KMS-11 (cell line): ENCODE measurements at regions not wholly inside any gene's neighbourhood (a gene's known extent, or its start where the extent isn't known, plus 50 kb on each side); places are given as distances from the start of the nearest gene placed in this dataset.
A peak's percentile ranks its signal among the peaks of the same experiment; 100 is the strongest.

Experiments
- H2AFZ ChIP-seq: fragments of 200-600 bp; sonication (generic); 2 replicates; pipeline ENCODE4 v1.6.1; 2016; ENCODE audit warnings: antibody characterized with exemption, mixed run types, low read depth
- H3K27ac ChIP-seq: fragments of 200-600 bp; sonication (generic); 2 replicates; pipeline ENCODE4 v1.6.1; 2016; ENCODE audit warnings: mild to moderate bottlenecking, mixed run types
- H3K27me3 ChIP-seq: fragments of 200-600 bp; sonication (generic); 2 replicates; pipeline ENCODE4 v1.6.1; 2017; ENCODE audit warnings: mild to moderate bottlenecking, low read depth, mixed run types, moderate library complexity; ENCODE audit not compliant: insufficient read depth
- H3K36me3 ChIP-seq: fragments of 200-600 bp; sonication (generic); 2 replicates; pipeline ENCODE4 v1.6.1; 2017; ENCODE audit warnings: mild to moderate bottlenecking, mixed run types; ENCODE audit not compliant: insufficient read depth
- H3K4me1 ChIP-seq: fragments of 200-600 bp; sonication (generic); 2 replicates; pipeline ENCODE4 v1.6.1; 2016; ENCODE audit warnings: mild to moderate bottlenecking, low read depth, mixed run types; ENCODE audit not compliant: poor library complexity, severe bottlenecking
- H3K4me2 ChIP-seq: fragments of 200-600 bp; sonication (generic); 2 replicates; pipeline ENCODE4 v1.7.0; 2016; ENCODE audit warnings: mild to moderate bottlenecking, mixed run types
- H3K4me3 ChIP-seq: fragments of 200-600 bp; sonication (generic); IDR thresholded peaks from 2 replicates; pipeline ENCODE4 v1.6.1; 2017; ENCODE audit warnings: low read depth, low read length, mixed read lengths; ENCODE audit not compliant: insufficient read depth
- H3K79me2 ChIP-seq: fragments of 200-600 bp; sonication (generic); 2 replicates; pipeline ENCODE4 v1.6.1; 2016; ENCODE audit warnings: low read depth, mixed run types; ENCODE audit not compliant: insufficient read depth
- H3K9ac ChIP-seq: fragments of 200-600 bp; sonication (generic); 2 replicates; pipeline ENCODE4 v1.6.1; 2016; ENCODE audit warnings: mild to moderate bottlenecking, mixed run types
- H4K20me1 ChIP-seq: fragments of 200-600 bp; sonication (generic); 2 replicates; pipeline ENCODE4 v1.6.1; 2016; ENCODE audit warnings: mild to moderate bottlenecking, mixed run types; ENCODE audit not compliant: insufficient read depth
- CTCF ChIP-seq: fragments of 200-600 bp; sonication (generic); conservative IDR thresholded peaks from 2 replicates; pipeline ENCODE4 v1.6.1; 2017; ENCODE audit warnings: low read depth, mild to moderate bottlenecking, antibody characterized with exemption, low read length, moderate library complexity, mixed read lengths

- TF ChIP-seq CTCF, result no peak
- no peak overlapping the region for H2AFZ ChIP-seq
- H3K27ac ChIP-seq, result no peak overlapping the region
Measured at GRCh38 chr7:25946181-25946580, 205.8 kb upstream of the NFE2L3 start.

GRCh38 chr7:25947669-25948516 is 204.1 kb upstream of the NFE2L3 start:
- Histone ChIP-seq H3K36me3 (no peaks in the 10 kb centered on the region), H3K79me2 (peaks cover 45% of the 10 kb centered on the region), H2AFZ (no peak overlapping the region), H3K27me3 (no peaks in the 10 kb centered on the region), H3K4me3 (no peak overlapping the region), H4K20me1 (no peaks in the 10 kb centered on the region), H3K4me1 (peaks cover 60% of the 10 kb centered on the region), H3K27ac (peak overlapping the region; percentile 82), H3K4me2 (peak overlapping the region; percentile 76), H3K9ac (peak overlapping the region; percentile 90)
- no peak for TF ChIP-seq CTCF

More at GRCh38 chr7:25946181-25946580, 205.8 kb upstream of the NFE2L3 start:
- no peak overlapping the region for H3K9ac ChIP-seq
- H3K4me2 ChIP-seq, result peak overlapping the region; percentile 76; the same call in 1 of the 2 replicates
- H3K36me3 ChIP-seq, result no peaks in the 10 kb centered on the region
- peaks cover 45% of the 10 kb centered on the region for H3K79me2 ChIP-seq
- no peaks in the 10 kb centered on the region for H3K27me3 ChIP-seq
- H4K20me1 ChIP-seq, result no peaks in the 10 kb centered on the region
- no peak overlapping the region for H3K4me3 ChIP-seq
- H3K4me1 ChIP-seq, result peaks cover 63% of the 10 kb centered on the region

DNA sequence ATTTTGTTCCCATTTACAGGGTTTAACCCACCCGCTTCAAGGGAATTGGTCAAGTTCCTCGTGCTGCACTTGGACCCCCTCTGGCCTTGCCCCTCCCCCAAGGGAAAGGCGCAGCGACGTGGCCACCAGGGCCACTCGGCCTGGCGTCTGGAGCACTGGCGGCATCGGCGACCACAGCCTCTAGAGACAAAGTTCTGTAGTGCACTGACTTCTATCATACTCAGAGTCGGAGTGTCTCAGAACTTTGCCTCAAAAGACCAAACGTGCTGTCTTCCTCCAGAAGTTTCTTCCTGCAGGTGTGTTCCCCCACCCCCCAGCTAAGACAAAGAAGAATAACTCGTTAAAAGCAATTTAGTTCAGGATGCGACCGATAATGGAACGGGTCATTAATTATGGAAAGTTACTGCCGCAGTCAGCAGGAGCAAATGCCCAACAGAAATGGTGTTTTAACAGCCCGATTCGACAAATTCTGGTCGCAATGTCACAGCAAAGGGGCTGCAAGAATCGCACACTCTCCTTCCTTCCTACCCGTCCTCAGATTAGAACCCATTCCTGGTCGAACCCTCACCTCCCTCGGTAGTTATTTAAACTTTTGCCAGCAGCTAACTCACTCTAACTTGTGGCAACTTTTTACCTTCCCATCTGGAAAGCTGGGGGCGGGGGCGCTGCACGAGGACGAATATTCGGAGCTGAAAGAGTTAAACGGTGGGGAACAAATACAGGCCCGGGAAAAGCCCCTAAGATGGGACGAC is 202.1 kb upstream of the NFE2L3 start:
- Histone ChIP-seq H4K20me1 (no peaks in the 10 kb centered on the region), H3K4me1 (peaks cover 74% of the 10 kb centered on the region), H2AFZ (no peak overlapping the region), H3K27me3 (no peaks in the 10 kb centered on the region), H3K4me3 (no peak overlapping the region), H3K4me2 (peak overlapping the region; percentile 76), H3K36me3 (no peaks in the 10 kb centered on the region), H3K27ac (peak overlapping the region; percentile 82), H3K79me2 (peaks cover 45% of the 10 kb centered on the region), H3K9ac (peak overlapping the region; percentile 90)
- 0 out of 2 replicates have a peak, but pooled peaks have one; percentile 24 for TF ChIP-seq CTCF

DNA sequence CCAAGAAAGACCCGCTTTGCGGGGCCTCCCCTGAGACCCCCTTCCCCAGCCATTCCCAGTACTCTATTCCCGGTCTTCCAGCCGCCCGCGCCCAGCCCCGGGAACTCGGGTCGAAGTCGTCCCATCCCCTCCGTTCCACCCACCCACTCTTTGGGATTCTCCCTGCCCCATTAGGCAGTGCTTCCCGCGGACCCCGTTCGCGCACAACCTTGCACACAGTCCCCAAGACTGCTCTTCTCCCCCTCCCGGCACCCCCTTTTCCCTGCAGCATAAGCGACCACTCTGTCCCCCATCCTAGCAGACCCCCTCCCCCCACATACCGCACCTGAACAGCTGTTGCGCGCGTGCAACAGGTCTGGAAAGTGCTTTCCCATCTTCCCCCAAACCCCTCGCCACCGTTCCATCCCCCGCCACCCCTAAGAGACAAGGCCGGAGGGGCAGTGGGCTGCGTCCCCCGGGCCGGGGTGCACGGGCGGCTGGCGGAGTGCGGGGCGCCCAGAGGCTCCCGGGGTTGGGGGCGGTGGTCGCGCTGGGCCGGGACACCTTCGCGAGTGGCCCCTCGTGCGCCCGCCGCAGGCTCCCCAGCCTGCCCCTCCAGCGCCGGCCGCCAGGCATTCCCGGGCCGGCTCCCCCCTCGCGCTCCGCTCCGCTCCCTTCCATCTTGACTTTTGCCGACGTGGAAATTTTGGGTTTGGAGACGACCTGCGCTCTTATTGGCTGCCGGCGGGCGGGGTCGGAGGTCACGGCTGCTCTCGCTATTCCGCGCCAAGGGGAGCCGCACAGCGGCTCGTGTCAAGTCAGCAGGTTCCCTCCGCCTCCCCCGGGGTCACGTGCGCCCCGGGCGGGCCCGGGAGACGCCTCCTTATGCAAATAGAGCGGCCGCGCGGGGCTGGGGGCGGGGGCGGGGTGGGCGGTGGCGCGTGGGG is 201.2 kb upstream of the NFE2L3 start:
- Histone ChIP-seq H3K4me3 (peak overlapping the region; percentile 34), H3K4me1 (peaks cover 69% of the 10 kb centered on the region), H3K27me3 (no peaks in the 10 kb centered on the region), H4K20me1 (no peaks in the 10 kb centered on the region), H3K36me3 (no peaks in the 10 kb centered on the region), H2AFZ (no peak overlapping the region), H3K9ac (peak overlapping the region; percentile 90), H3K27ac (peak overlapping the region; percentile 82), H3K79me2 (peaks cover 45% of the 10 kb centered on the region), H3K4me2 (peak overlapping the region; percentile 76)
- TF ChIP-seq CTCF, result no peak
